ENCODE measurements at regions not wholly inside any gene's neighbourhood (a gene's known extent, or its start where the extent isn't known, plus 50 kb on each side); places are given as distances from the start of the nearest gene placed in this dataset.

GRCh38 chr10:43879162-43879561 is 230.5 kb upstream of the ZNF32 start:
- TF ChIP-seq GATA1 (IDR thresholded peaks at IDR 0.05; ENCODE audit: low read depth, low read length) (no peak), POLR2A (IDR thresholded peaks at IDR 0.05; ENCODE audit: low read length) (no peak)
